HG02763 (cell line): ENCODE measurements at regions not wholly inside any gene's neighbourhood (a gene's known extent, or its start where the extent isn't known, plus 50 kb on each side); places are given as distances from the start of the nearest gene placed in this dataset.
"Not testable (repeated sequence)": the region's sequence is repeated elsewhere in the genome, so short reads cannot be mapped to it uniquely, and the experiment has no call there.

Experiments
- ATAC-seq: cut with Tn5 transposase; IDR thresholded peaks from one replicate; pipeline ENCODE4 v1.9.1; 2021; ENCODE audit warnings: mild to moderate bottlenecking, moderate library complexity; ENCODE audit not compliant: unreplicated experiment

DNA sequence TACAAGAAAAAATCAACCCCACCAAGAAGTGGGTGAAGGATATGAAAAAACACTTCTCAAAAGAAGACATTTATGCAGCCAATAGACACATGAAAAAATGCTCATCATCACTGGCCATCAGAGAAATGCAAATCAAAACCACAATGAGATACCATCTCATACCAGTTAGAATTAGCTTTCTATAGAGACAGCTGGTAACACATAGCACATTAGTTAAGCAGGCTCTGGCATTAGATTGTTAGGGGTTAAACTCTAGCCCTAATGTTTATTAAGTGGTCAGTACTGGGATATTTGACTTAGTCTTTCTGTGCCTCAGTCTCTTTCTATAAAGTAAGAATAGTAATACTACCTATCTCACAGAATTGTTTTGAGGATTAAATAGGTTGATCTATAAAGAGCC is 65.2 kb upstream of the TGFBR2 start:
- not testable (repeated sequence) for ATAC-seq

DNA sequence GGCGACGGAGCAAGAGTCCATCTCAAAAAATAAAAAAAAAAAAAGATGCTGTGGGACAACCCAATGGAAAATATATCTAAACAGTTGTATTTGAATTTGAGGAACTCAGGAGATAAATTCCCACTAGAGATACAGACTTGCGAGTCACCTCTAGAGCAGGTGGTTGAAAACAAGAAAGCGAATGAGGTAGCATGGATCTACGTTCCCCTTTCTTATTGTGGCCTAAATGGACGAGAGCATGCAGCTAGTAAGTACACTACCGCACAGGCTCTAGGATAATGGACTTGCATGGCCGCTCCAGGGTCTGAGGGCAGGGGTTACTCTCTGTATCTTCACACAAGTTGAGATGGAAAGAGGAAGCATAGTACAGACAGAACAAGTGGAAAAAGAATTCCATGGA is 63.5 kb upstream of the TGFBR2 start:
- ATAC-seq, result no peak

DNA sequence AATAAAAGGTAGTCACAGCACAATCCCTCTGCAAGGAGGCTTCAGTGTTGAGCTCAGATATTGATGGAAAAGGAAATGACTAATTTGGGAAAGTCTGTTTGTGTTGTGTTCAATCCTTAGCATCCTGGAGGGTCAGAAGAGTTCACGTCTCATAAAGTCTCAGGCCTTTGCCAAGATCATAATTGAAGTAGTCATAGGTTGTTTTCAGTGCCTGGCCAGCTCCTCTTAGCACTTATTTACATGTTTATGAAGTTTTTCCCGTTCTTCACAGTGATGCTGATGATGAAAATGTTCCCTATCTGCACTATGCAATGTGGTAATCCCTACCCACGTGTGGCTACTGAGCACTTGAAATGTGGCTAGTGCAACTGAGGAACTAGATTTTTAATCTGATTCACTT is 61.6 kb upstream of the TGFBR2 start:
- no peak for ATAC-seq

GRCh38 chr3:30546934-30547333 is 59.5 kb upstream of the TGFBR2 start:
- ATAC-seq, result no peak

DNA sequence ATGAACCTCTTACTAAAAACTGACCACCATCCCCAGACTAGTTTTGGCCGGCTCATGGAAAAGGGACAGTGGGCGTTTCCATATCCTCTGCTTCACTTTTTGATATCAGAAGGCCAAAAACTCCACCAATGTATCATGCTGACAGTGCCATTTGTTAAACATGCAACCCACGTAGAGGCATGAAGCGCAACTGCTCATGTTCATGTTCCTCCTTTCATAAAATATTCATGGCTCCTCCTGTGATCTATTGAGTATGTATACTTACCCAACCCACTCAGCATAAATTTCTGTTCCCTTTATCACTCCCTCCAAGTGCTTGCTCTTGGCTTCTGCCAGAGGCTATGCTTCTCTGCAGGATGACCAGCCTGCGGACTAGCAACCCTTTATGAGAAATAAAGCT is 58.7 kb upstream of the TGFBR2 start:
- ATAC-seq, result no peak

GRCh38 chr3:30548600-30548999 is 57.8 kb upstream of the TGFBR2 start:
- no peak for ATAC-seq

GRCh38 chr3:30549600-30549999 is 56.8 kb upstream of the TGFBR2 start:
- ATAC-seq, result no peak

DNA sequence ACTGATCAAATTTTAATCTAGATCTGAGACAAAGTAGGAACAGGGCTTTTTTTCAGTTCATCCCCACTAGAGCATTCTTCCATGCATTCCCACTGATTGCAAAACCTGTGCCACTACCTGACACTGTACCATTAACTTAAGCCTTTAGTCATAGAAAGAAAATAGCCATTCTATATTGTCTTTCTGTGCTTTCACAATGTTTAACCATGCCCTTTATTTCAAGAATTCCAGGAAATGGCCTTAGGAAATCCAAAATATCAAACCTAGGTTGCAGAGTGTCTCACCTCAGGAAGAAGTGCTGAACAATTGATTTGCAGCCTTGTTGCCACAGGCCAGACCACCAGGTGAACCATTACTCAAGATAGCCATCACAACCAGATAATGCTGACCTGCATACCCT is 56.2 kb upstream of the TGFBR2 start:
- no peak for ATAC-seq

GRCh38 chr3:30551266-30551665 is 55.1 kb upstream of the TGFBR2 start:
- no peak for ATAC-seq

- ATAC-seq, result no peak
Observed at GRCh38 chr3:30551927-30552326, 54.5 kb upstream of the TGFBR2 start.

DNA sequence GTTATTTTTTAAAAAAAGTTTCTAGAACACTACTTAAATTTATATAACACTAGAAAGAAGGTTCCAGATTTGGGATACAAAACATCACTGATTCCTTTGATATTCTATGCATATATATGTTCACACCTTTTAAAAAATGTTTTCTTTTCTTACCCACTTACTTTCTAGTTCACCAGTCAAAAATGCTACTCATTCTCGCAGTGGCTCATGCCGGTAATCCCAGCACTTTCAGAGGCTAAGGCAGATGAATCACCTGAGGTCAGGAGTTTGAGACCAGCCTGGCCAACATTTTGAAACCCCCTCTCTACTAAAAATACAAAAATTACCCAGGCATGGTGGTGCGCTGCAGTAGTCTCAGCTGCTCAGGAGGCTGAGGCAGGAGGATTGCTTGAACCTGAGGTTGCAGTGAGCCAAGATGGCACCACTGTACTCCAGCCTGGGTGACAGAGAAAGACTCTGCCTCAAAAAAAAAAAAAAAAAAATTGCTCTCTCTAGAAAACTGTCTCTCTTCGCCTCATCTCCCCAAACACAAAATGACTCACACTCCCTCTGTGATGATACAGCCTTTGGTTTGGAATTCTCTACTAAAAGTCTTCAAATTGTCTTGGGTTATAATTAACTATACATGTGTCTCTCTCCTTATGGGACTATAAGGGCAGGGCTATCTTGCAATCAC is 52.6 kb upstream of the TGFBR2 start:
- ATAC-seq, result no peak

GRCh38 chr3:30554317-30554690 is 52.1 kb upstream of the TGFBR2 start:
- ATAC-seq, result no peak

DNA sequence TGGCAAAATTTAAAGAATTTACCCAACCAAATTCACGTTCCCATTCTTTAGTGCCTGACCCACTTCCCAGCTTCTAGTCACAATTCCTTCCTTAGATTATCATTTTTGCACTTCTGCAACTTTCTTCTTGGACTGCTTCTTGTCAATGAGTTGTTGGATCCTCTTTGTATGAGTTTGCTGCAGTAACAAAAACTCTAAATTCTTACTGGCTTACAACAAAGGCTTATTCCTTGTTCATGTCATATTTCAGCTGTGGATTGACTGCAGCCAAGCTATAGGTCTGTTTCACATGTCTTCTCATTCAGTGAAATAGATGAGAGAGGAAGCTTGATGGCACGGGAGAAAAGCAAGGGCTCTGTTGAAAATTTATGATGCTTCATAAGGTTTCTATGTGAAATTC is 50.4 kb upstream of the TGFBR2 start:
- ATAC-seq, result no peak
